ENCODE measurements at regions not wholly inside any gene's neighbourhood (a gene's known extent, or its start where the extent isn't known, plus 50 kb on each side); places are given as distances from the start of the nearest gene placed in this dataset.
"Not testable (repeated sequence)": the region's sequence is repeated elsewhere in the genome, so short reads cannot be mapped to it uniquely, and the experiment has no call there.

- DNase-seq: no peak
These were observed 147.7 kb downstream of the COG6 start for GRCh38 chr13:39803156-39803555.

- DNase-seq: no peak
These were observed 148.4 kb downstream of the COG6 start for GRCh38 chr13:39803851-39804250.

DNA sequence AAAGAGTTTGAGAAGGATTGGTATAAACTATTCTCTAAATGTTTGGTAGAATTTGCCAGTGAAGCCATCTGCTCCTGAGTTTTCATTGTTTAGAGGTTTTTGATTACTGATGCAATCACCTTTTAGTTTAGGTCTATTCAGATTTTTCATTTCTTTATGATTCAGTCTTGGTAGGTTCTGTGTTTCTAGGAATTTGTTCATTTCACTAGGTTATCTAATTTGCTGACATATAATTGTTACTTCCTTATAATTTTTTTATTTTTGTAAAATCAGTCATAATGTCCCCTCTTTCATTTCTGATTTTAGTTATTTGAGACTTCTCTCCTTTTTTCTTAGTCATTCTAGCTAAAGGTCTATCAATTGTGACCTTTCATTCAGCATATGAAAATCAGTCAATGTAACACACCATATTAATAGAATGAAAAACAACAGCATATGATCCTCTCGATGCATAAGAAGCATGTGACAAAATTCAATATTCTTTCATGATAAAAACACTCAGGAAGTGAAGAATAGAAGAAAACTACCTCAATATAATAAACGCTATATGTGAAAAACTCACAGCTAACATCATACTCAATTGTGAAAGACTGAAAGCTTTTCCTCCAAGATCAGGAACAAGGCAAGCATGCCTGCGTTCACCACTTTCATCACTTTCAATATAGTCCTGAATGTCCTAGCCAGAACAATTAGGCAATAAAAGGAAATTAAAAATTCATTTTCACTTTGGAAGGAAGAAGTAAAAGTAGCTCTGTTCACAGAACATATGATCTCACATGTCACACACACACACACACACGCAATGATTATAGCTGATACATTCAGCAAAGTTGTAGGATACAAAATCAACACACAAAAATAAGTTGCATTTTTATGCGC lies 149.1 kb downstream of the COG6 start:
- no peak for DNase-seq

GRCh38 chr13:39809466-39809865 lies 154.0 kb downstream of the COG6 start:
- DNase-seq: no peak

- no peak for DNase-seq
These were observed 154.8 kb downstream of the COG6 start for GRCh38 chr13:39810091-39810877.

- no peak for DNase-seq
These were observed 155.6 kb downstream of the COG6 start for GRCh38 chr13:39811051-39811450.

GRCh38 chr13:39811696-39812095 lies 156.2 kb downstream of the COG6 start:
- no peak for DNase-seq

DNA sequence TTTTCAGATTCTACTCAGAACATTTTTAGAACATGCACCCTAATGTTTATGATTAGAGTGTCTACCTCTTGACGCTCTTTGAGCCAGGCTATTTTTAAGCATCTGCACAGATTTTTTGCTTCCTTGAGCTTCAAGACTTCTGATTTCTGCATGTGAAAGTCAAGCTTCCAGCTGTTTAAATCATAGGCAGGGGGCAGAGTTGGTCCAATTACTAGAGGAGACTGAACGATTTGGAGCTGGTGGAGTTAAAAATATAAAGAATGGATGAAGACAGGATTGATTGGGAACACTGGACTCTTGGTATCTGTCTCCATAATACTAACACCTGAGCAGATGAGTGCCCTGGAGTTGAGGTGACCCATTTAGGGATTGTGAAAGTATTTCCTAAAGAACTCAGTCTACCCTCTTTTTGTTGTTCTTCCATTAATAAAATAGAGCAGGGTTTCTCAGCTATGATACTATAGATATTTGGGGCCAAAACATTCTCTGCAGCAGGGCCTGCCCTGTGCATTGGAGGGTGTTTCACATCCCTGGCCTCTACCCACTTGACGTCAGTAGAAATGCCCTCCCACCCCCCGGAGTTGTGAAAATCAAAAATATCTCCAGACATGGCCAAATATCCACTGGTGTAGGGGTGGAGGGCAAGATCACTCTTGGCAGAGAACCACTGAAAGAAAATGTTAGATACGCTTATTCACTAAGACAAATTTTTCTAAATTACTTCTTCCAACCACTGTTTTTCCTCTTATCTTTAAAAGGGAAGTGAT lies 160.1 kb downstream of the COG6 start:
- DNase-seq: no peak

GRCh38 chr13:39816936-39817335 lies 161.5 kb downstream of the COG6 start:
- no peak for DNase-seq

- DNase-seq: no peak
These were observed 163.5 kb downstream of the COG6 start for GRCh38 chr13:39818953-39819352.

DNA sequence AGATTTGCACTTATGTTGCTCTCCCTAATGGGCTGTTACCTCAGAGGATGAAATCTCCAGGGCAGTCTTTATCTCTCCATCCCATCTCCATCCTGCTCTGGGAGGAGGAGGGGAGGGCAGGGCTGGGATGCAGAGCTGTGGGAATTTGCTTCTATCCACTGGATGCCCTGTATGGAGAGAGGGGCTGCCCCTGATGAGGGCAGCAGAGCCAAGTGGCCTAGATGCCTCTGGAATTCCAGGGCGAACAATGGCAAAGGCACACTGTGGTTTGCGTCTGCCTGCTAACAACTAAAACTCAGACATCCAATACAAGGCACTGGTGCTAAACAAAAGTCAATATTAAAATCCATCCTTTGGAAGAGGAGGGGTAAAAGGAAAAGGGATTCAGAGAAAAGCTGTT lies 165.1 kb downstream of the COG6 start:
- no peak for DNase-seq

- DNase-seq: no peak
These were observed 166.5 kb downstream of the COG6 start for GRCh38 chr13:39821977-39822376.

- no peak for DNase-seq
These were observed 167.0 kb downstream of the COG6 start for GRCh38 chr13:39822437-39822836.

- DNase-seq: no peak
These were observed 167.7 kb downstream of the COG6 start for GRCh38 chr13:39823063-39823713.

DNA sequence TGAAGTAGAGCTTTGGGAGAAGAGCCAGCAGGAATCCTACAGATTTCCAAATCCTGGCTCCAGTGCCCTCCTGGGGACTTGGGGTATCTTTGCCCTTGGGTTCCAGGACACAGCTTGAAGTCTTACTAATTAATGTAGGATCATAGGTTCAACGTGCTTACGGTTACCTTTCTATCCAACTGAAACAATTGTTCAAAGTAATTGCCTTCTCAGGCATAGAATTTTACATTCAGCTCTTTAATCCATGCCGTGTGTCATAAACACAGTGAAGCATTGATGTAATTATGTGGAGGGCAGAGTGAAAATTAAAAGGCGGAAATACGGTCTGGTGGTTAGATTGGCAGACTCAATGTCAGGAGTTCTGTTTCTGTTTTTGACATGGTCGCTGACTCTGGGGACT lies 170.4 kb downstream of the COG6 start:
- DNase-seq: no peak

DNA sequence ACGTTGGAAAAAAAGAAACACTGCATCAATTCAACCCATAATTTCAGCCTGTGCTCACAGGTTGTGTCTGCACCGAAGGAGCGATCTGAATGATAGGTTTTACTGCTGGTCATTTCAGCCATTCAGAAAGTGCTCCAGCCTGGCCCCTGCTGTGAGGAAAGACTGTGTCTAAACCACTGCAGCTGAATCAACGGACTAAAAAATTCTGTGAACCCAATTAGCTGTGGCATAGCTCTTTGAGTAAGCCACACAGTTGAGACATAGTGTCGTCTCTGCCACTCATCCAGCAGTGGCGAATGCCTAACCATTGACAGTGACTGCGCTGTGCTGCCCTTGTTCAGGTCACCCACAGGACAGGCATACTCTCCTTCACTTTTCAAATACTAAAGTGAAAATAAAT lies 179.8 kb downstream of the COG6 start:
- DNase-seq: peak; percentile 17

DNA sequence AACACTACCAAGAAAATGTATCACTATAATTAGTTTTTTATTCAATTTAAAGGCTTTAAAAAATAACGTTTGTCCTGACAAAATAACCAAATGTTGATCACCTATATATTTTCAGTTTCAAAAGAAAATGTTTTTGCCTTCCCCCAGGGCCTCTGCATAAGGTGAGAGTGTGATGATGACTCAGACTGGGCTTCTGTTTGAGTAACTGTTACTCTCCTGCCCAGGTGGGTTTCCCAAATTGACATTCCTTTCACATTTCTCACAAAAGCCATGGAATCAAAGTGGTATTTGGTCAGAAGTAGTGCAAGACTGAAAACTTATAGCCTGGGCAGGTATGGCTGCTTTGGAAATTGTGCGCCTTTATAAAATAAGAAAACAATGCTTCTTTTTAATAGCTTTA lies 180.6 kb downstream of the COG6 start:
- DNase-seq: no peak

GRCh38 chr13:39837866-39838265 lies 182.4 kb downstream of the COG6 start:
- not testable (repeated sequence) for DNase-seq

- no peak for DNase-seq
These were observed 184.7 kb downstream of the COG6 start for GRCh38 chr13:39840201-39840600.

- DNase-seq: no peak
These were observed 191.9 kb downstream of the COG6 start for GRCh38 chr13:39847336-39847735.

- no peak for DNase-seq
These were observed 199.8 kb downstream of the COG6 start for GRCh38 chr13:39855236-39855635.

DNA sequence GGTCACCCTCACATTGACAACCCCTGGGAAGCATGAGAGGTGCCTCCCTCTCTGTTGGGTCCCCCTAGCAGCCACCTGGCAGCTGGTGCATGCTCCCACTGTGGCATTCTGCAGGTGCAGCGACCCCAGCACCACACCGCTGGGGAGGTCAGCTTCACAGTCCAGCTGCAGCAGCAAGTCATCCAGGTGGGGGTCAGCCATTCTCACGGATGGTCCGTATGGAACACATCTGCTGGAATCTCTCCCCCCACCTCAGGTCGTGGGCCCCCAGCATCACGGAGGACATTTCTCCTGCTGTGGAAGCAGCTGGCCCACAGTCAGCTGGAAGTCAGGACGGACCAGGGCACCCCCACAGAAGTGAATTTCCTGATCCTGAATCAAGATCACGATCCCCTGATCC lies 201.3 kb downstream of the COG6 start:
- DNase-seq: no peak

DNA sequence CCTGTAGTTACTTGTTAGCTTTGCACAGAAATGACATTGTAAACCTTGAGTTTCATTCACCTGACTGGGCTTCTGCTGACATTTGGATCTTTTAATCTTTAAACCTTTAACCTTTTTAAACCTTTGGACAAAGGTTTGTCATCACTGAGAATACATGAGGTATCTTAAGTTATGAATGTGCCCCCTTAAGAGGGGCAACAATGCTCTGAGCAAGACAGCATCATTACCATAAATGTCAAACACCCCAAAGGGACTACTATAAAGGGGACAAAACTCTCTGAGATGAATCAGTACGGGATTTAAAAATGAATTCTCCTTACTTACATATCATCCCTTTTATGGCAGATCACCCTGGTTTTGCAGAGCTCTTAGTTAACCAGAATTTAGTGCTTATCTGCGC lies 203.3 kb downstream of the COG6 start:
- DNase-seq: no peak

Data from NCI-H187 treated with DMSO at 0.1 percent for 48 hours (cell line).